OCI-LY1 (cell line): ENCODE measurements at regions not wholly inside any gene's neighbourhood (a gene's known extent, or its start where the extent isn't known, plus 50 kb on each side); places are given as distances from the start of the nearest gene placed in this dataset.
"Not testable (repeated sequence)": the region's sequence is repeated elsewhere in the genome, so short reads cannot be mapped to it uniquely, and the experiment has no call there.

Source experiments
- H2AFZ ChIP-seq: fragments of 200-600 bp; sonication (generic), shearing (Covaris generic); 2 replicates; pipeline ENCODE4 v1.6.0; 2014; ENCODE audit warnings: antibody characterized with exemption, mild to moderate bottlenecking, low read length
- H3F3A ChIP-seq: fragments of 200-600 bp; sonication (generic), shearing (Covaris generic); 2 replicates; pipeline ENCODE4 v1.6.0; 2014; ENCODE audit warnings: mild to moderate bottlenecking, antibody characterized with exemption, low read length, moderate library complexity; ENCODE audit not compliant: insufficient read depth
- H3K27ac ChIP-seq: fragments of 200-600 bp; sonication (generic); 2 replicates; pipeline ENCODE4 v1.5.1; 2014; ENCODE audit warnings: low read length, mixed run types, mild to moderate bottlenecking, low read depth; ENCODE audit not compliant: poor library complexity, severe bottlenecking
- H3K27me3 ChIP-seq: fragments of 200-600 bp; sonication (generic); 2 replicates; pipeline ENCODE4 v1.6.0; 2014; ENCODE audit warnings: antibody characterized with exemption, mild to moderate bottlenecking, low read length, moderate library complexity; ENCODE audit not compliant: insufficient read depth
- H3K36me3 ChIP-seq: fragments of 200-600 bp; sonication (generic); 2 replicates; pipeline ENCODE4 v1.6.1; 2014; ENCODE audit warnings: mild to moderate bottlenecking, antibody characterized with exemption, low read length, moderate library complexity, mixed read lengths; ENCODE audit not compliant: insufficient read depth
- H3K4me1 ChIP-seq: fragments of 200-600 bp; sonication (generic); 2 replicates; pipeline ENCODE4 v1.5.1; 2014; ENCODE audit warnings: mild to moderate bottlenecking, low read length, moderate library complexity; ENCODE audit not compliant: insufficient read depth, severe bottlenecking
- H3K4me2 ChIP-seq: fragments of 200-600 bp; sonication (generic), shearing (Covaris generic); 2 replicates; pipeline ENCODE4 v1.6.1; 2014; ENCODE audit warnings: low read length
- H3K4me3 ChIP-seq: fragments of 200-600 bp; sonication (generic); 2 replicates; pipeline ENCODE4 v1.5.1; 2014; ENCODE audit warnings: low read length, low read depth, mild to moderate bottlenecking, mixed read lengths; ENCODE audit not compliant: poor library complexity, severe bottlenecking
- H3K79me2 ChIP-seq: fragments of 200-600 bp; shearing (Covaris generic); 2 replicates; pipeline ENCODE4 v1.6.1; 2016; ENCODE audit warnings: mixed run types, low read length, mixed read lengths; ENCODE audit not compliant: insufficient read depth
- H3K9ac ChIP-seq: fragments of 200-600 bp; sonication (generic), shearing (Covaris generic); 2 replicates; pipeline ENCODE4 v1.6.1; 2014; ENCODE audit warnings: mild to moderate bottlenecking, low read length, mixed read lengths
- H3K9me2 ChIP-seq: fragments of 200-600 bp; sonication (generic), shearing (Covaris generic); 2 replicates; pipeline ENCODE4 v1.6.1; 2014; ENCODE audit warnings: low read depth, mild to moderate bottlenecking, low read length, mixed read lengths
- H3K9me3 ChIP-seq: fragments of 200-600 bp; shearing (Covaris generic); 2 replicates; pipeline ENCODE4 v1.6.1; 2014; ENCODE audit warnings: low read length, mixed read lengths
- H4K20me1 ChIP-seq: fragments of 200-600 bp; sonication (generic), shearing (Covaris generic); 2 replicates; pipeline ENCODE4 v1.6.0; 2016; ENCODE audit warnings: mild to moderate bottlenecking, low read length; ENCODE audit not compliant: insufficient read depth
- EZH2 ChIP-seq: fragments of 200-600 bp; sonication (generic), shearing (Covaris generic); IDR thresholded peaks from 2 replicates; pipeline ENCODE4 v1.8.0; 2017; ENCODE audit warnings: borderline replicate concordance, mixed run types, mild to moderate bottlenecking, antibody characterized with exemption, low read length, moderate library complexity, mixed read lengths
- TF ChIP-seq, protein P1 (sequence below): fragments of 200-600 bp; sonication (generic), shearing (Covaris generic); IDR thresholded peaks from 2 replicates; pipeline ENCODE4 v1.5.1; 2017; ENCODE audit warnings: mild to moderate bottlenecking, antibody characterized with exemption, low read length, moderate library complexity, mixed read lengths

DNA sequence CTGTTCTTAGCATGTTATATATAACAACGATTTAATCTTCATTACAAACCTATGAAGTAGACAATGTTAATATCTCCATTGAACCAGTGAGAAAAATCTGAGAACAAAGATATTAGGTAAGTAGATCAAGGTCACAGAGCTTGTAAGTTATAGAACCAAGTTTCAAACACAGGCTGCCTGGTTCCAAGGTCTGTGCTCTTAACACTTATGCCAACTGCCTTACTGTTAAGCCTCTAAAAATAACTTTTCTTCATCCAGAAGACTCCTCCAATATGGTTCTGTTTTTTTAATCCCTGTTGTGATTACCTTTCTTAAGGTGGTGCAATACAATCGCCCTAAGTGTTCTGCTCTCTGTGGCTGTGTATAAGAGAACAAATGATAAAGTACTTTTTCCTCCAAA is 282.0 kb upstream of the GRID2 start:
- no peaks in the 10 kb centered on the region for H3F3A ChIP-seq
- no peak for TF ChIP-seq EZH2
- TF ChIP-seq, protein P1, sequence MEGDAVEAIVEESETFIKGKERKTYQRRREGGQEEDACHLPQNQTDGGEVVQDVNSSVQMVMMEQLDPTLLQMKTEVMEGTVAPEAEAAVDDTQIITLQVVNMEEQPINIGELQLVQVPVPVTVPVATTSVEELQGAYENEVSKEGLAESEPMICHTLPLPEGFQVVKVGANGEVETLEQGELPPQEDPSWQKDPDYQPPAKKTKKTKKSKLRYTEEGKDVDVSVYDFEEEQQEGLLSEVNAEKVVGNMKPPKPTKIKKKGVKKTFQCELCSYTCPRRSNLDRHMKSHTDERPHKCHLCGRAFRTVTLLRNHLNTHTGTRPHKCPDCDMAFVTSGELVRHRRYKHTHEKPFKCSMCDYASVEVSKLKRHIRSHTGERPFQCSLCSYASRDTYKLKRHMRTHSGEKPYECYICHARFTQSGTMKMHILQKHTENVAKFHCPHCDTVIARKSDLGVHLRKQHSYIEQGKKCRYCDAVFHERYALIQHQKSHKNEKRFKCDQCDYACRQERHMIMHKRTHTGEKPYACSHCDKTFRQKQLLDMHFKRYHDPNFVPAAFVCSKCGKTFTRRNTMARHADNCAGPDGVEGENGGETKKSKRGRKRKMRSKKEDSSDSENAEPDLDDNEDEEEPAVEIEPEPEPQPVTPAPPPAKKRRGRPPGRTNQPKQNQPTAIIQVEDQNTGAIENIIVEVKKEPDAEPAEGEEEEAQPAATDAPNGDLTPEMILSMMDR: no peak
- H3K9me2 ChIP-seq: no peaks in the 10 kb centered on the region
- H3K4me1 ChIP-seq: no peaks in the 10 kb centered on the region
- no peaks in the 10 kb centered on the region for H3K9me3 ChIP-seq
- no peaks in the 10 kb centered on the region for H3K27me3 ChIP-seq
- H2AFZ ChIP-seq: no peak overlapping the region; the same call in 1 of the 2 replicates
- H3K4me3 ChIP-seq: no peak overlapping the region
- H4K20me1 ChIP-seq: no peaks in the 10 kb centered on the region
- H3K27ac ChIP-seq: no peak overlapping the region
- no peaks in the 10 kb centered on the region for H3K79me2 ChIP-seq
- no peak overlapping the region for H3K9ac ChIP-seq
- H3K36me3 ChIP-seq: no peaks in the 10 kb centered on the region
- H3K4me2 ChIP-seq: no peak overlapping the region

DNA sequence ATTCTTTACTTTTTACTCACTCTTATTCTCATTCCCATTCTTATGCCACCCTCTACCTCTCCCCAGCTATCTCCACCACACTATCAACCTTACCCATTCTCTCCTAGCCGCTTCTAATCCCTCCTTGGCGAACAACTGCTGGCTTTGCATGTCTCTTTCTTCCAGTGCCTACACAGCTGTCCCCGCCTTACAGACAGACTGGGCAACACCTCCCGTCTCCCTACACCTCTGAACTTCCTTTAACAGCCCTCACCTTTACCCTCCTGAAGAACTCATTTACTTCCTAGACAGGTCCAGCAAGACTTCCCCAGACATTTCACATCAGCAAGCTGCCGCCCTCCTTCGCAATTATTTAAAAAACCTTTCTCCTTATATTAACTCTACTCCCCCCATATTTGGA is 274.9 kb upstream of the GRID2 start:
- not testable (repeated sequence) for H3K4me1 ChIP-seq, H3K36me3 ChIP-seq

GRCh38 chr4:92031825-92032224 is 271.9 kb upstream of the GRID2 start:
- Histone ChIP-seq H3K79me2 (no peaks in the 10 kb centered on the region), H3K4me2 (no peak overlapping the region), H3K4me1 (no peaks in the 10 kb centered on the region), H3K9me2 (no peaks in the 10 kb centered on the region), H3K4me3 (no peak overlapping the region), H3K36me3 (no peaks in the 10 kb centered on the region), H3K9ac (no peak overlapping the region), H3K27me3 (no peaks in the 10 kb centered on the region), H3K27ac (no peak overlapping the region), H3F3A (no peaks in the 10 kb centered on the region), H2AFZ (no peak overlapping the region), H3K9me3 (no peaks in the 10 kb centered on the region), H4K20me1 (no peaks in the 10 kb centered on the region)
- no peak for TF ChIP-seq EZH2
- TF ChIP-seq, protein P1: no peak

More for the DNA sequence above, 274.9 kb upstream of the GRID2 start:
- not testable (repeated sequence) for H4K20me1 ChIP-seq, H3K27me3 ChIP-seq, H3K4me3 ChIP-seq, H3K9ac ChIP-seq, H3K27ac ChIP-seq, H3K9me3 ChIP-seq, H3K9me2 ChIP-seq, H3K79me2 ChIP-seq, H2AFZ ChIP-seq, H3K4me2 ChIP-seq, H3F3A ChIP-seq

DNA sequence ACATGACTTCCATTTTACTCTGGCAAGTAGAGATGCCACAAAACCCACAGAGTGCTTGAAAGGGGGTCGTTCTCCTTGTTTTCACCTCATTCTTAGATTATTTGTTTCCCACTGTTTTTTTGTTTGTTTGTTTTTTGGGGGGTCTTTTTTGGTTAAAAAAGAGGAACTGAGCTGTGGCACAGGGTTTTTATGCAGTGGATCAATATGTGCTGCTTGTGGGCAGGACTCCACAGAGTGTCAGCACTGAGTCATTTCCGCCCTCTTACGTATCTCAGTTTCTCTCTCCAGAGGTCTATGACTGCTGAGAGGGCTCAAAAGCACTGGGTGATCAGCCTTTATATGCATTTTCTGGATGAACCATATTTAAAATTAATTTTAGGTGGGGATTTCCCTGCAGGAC is 268.1 kb upstream of the GRID2 start:
- Histone ChIP-seq H3K36me3 (no peaks in the 10 kb centered on the region), H3K4me2 (no peak overlapping the region), H3K9me3 (no peaks in the 10 kb centered on the region), H2AFZ (no peak overlapping the region), H4K20me1 (no peaks in the 10 kb centered on the region), H3K27me3 (no peaks in the 10 kb centered on the region), H3K79me2 (no peaks in the 10 kb centered on the region), H3K9ac (no peak overlapping the region), H3K4me1 (no peaks in the 10 kb centered on the region), H3F3A (no peaks in the 10 kb centered on the region), H3K27ac (no peak overlapping the region), H3K9me2 (no peaks in the 10 kb centered on the region), H3K4me3 (no peak overlapping the region)
- TF ChIP-seq EZH2: no peak
- TF ChIP-seq, protein P1: no peak
